ENCODE measurements at regions not wholly inside any gene's neighbourhood (a gene's known extent, or its start where the extent isn't known, plus 50 kb on each side); places are given as distances from the start of the nearest gene placed in this dataset.

DNA sequence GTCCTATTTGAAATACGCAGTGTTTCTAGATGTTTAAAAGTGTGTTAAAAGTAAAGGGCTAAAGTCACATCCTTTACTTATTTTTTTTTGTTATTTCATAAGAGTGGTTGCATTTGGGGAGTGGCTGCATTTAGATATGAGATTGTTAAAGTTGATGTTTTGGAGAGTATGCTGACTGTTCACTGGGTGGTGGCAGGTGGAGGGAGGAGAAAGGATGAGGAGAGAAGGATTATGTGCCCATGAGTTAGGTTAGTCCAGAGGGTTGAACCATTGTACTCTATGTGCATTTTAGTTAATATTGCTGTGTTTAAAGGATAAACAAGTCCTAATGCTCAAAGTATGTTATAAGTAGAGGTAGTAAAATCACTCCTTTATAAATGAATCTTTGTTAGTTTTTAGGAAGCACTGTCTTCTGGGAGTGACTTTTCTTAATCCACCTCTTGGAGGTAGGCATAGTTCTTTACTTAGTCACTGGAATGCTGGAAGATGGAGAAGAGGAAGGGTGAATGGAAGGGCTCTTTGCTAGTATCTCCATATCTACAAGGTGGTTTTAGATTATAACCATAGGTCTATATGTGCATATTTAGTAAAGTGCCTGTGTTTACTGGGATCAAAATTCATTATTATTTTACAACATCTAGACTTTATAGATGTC lies 332.3 kb downstream of the NPR3 start:
- POLR2A ChIA-PET = no interaction called here
- FAIRE-seq = no peak
- dilution Hi-C loops (cut with MboI; ENCODE audit: extremely low pct_ligation_motif_present, low sequenced_read_pairs) = no loop called here

DNA sequence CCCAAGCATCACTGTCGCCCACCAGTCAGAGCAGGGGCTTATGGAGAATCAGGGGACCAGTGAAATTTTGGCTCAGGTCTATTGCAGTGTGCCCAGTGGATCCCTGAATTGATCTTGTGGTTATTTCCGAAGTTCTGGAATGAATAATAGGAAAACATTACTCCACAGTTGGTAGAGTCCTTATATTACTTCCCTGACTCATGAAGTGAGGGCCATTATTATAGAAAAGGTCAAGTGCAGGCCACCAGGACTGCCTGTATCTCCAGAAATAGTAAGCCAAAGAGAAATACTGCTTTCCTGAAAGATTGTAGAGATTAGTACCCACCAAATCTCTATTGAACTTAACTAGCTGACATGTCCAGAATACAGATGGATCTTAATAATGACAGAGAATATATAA lies 335.0 kb downstream of the NPR3 start:
- no peak overlapping the region for H3K9ac ChIP-seq (replicated peaks; ENCODE audit: extremely low read depth, insufficient read depth, low read length)
- BruUV-seq (replicated peaks) = no TSS peak
- no peak overlapping the region for H3K4me2 ChIP-seq (ENCODE audit: insufficient read depth, low read length)
- TF ChIP-seq, protein P1, sequence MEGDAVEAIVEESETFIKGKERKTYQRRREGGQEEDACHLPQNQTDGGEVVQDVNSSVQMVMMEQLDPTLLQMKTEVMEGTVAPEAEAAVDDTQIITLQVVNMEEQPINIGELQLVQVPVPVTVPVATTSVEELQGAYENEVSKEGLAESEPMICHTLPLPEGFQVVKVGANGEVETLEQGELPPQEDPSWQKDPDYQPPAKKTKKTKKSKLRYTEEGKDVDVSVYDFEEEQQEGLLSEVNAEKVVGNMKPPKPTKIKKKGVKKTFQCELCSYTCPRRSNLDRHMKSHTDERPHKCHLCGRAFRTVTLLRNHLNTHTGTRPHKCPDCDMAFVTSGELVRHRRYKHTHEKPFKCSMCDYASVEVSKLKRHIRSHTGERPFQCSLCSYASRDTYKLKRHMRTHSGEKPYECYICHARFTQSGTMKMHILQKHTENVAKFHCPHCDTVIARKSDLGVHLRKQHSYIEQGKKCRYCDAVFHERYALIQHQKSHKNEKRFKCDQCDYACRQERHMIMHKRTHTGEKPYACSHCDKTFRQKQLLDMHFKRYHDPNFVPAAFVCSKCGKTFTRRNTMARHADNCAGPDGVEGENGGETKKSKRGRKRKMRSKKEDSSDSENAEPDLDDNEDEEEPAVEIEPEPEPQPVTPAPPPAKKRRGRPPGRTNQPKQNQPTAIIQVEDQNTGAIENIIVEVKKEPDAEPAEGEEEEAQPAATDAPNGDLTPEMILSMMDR (IDR thresholded peaks at IDR 0.05; ENCODE audit: extremely low read depth in 1 of 2, insufficient read depth in 1 of 2, low read depth in 1 of 2, low read length in 2 of 2) = no peak
- TF ChIP-seq FOS (IDR thresholded peaks at IDR 0.05; ENCODE audit: borderline replicate concordance, insufficient read depth, low read length) (peak; percentile 33), POLR2A (IDR thresholded peaks at IDR 0.05; ENCODE audit: low read depth, low read length) (no peak), JUN (IDR thresholded peaks at IDR 0.05; ENCODE audit: borderline replicate concordance, insufficient read depth, insufficient read length, low read depth) (no peak), GATA2 (IDR thresholded peaks at IDR 0.05; ENCODE audit: insufficient read depth, insufficient read length, low read depth, low read length) (peak; percentile 83), EZH2 (IDR thresholded peaks at IDR 0.05; ENCODE audit: borderline replicate concordance, low read depth, low read length, severe bottlenecking) (no peak), MYC (IDR thresholded peaks at IDR 0.05; ENCODE audit: low read depth, low read length) (no peak), POLR2AphosphoS5 (IDR thresholded peaks at IDR 0.05; ENCODE audit: insufficient read depth, low read depth, low read length) (no peak)
- TF ChIP-seq, protein P2, sequence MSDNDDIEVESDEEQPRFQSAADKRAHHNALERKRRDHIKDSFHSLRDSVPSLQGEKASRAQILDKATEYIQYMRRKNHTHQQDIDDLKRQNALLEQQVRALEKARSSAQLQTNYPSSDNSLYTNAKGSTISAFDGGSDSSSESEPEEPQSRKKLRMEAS (IDR thresholded peaks at IDR 0.05; ENCODE audit: insufficient read depth, insufficient read length) = no peak
- H3K9me3 ChIP-seq (replicated peaks; ENCODE audit: control insufficient read depth, insufficient read depth, low read length) = no peaks in the 10 kb centered on the region
- H3K79me2 ChIP-seq (ENCODE audit: control insufficient read depth, insufficient read depth, low read length) = no peaks in the 10 kb centered on the region
- no peaks in the 10 kb centered on the region for H4K20me1 ChIP-seq (replicated peaks; ENCODE audit: control insufficient read depth, extremely low read depth, insufficient read depth, low read length)
- dilution Hi-C loops (cut with MboI; ENCODE audit: extremely low pct_ligation_motif_present, low sequenced_read_pairs) = no loop called here
- H3K27me3 ChIP-seq (ENCODE audit: control insufficient read depth in 2 of 2, insufficient read depth in 2 of 2, low read length in 2 of 2) = no peaks in the 10 kb centered on the region
- no peaks in the 10 kb centered on the region for H3K36me3 ChIP-seq (ENCODE audit: control insufficient read depth in 2 of 2, extremely low read depth in 1 of 2, insufficient read depth in 2 of 2, low read length in 2 of 2)
- DNase-seq (ENCODE audit: low read depth, low spot score) (peak; percentile 8), FAIRE-seq (no peak)
- ChIA-PET POLR2A (no interaction called here), CTCF (no interaction called here)
- no peak overlapping the region for H2AFZ ChIP-seq (ENCODE audit: low read depth, low read length)
- intact Hi-C loops (cut with micrococcal nuclease) = loop anchor here (5.0 kb wide), 1 partner anchor 326 kb away; no protein-coding TSS in a partner anchor
- H3K4me3 ChIP-seq (replicated peaks in 1 of 3; ENCODE audit: insufficient read depth in 1 of 3, low read depth in 1 of 3, low read length in 3 of 3) = no peak overlapping the region
- H3K4me1 ChIP-seq (ENCODE audit: control insufficient read depth, extremely low read depth, insufficient read depth, low read length) = peaks cover 24% of the 10 kb centered on the region
- H3K9me1 ChIP-seq (replicated peaks; ENCODE audit: control insufficient read depth, extremely low read depth, insufficient read depth, low read length) = no peaks in the 10 kb centered on the region
- no peak overlapping the region for H3K27ac ChIP-seq (ENCODE audit: insufficient read depth, low read depth, low read length)

More for the DNA sequence above, 332.3 kb downstream of the NPR3 start:
- H3K27me3 ChIP-seq (ENCODE audit: control insufficient read depth in 2 of 2, insufficient read depth in 2 of 2, low read length in 2 of 2) = no peaks in the 10 kb centered on the region
- no peaks in the 10 kb centered on the region for H4K20me1 ChIP-seq (replicated peaks; ENCODE audit: control insufficient read depth, extremely low read depth, insufficient read depth, low read length)
- no peak for DNase-seq (ENCODE audit: low read depth, low spot score)
- no peak overlapping the region for H3K27ac ChIP-seq (ENCODE audit: insufficient read depth, low read depth, low read length)
- peaks cover 8% of the 10 kb centered on the region for H3K4me1 ChIP-seq (ENCODE audit: control insufficient read depth, extremely low read depth, insufficient read depth, low read length)
- H3K79me2 ChIP-seq (ENCODE audit: control insufficient read depth, insufficient read depth, low read length) = no peaks in the 10 kb centered on the region
- intact Hi-C loops (cut with micrococcal nuclease) = no loop called here
- no peak overlapping the region for H2AFZ ChIP-seq (ENCODE audit: low read depth, low read length)
- TF ChIP-seq POLR2AphosphoS5 (IDR thresholded peaks at IDR 0.05; ENCODE audit: insufficient read depth, low read depth, low read length) = no peak
- CTCF ChIA-PET = no interaction called here
- no peaks in the 10 kb centered on the region for H3K36me3 ChIP-seq (ENCODE audit: control insufficient read depth in 2 of 2, extremely low read depth in 1 of 2, insufficient read depth in 2 of 2, low read length in 2 of 2)
- H3K9me1 ChIP-seq (replicated peaks; ENCODE audit: control insufficient read depth, extremely low read depth, insufficient read depth, low read length) = no peaks in the 10 kb centered on the region
- H3K9ac ChIP-seq (replicated peaks; ENCODE audit: extremely low read depth, insufficient read depth, low read length) = no peak overlapping the region
- no TSS peak for BruUV-seq (replicated peaks)
- no peak overlapping the region for H3K4me2 ChIP-seq (ENCODE audit: insufficient read depth, low read length)
- H3K4me3 ChIP-seq (replicated peaks in 1 of 3; ENCODE audit: insufficient read depth in 1 of 3, low read depth in 1 of 3, low read length in 3 of 3) = no peak overlapping the region
- no peaks in the 10 kb centered on the region for H3K9me3 ChIP-seq (replicated peaks; ENCODE audit: control insufficient read depth, insufficient read depth, low read length)

Measured in endothelial cell of umbilical vein (primary cell).